ENCODE measurements at regions not wholly inside any gene's neighbourhood (a gene's known extent, or its start where the extent isn't known, plus 50 kb on each side); places are given as distances from the start of the nearest gene placed in this dataset.

- TF ChIP-seq, protein P1, sequence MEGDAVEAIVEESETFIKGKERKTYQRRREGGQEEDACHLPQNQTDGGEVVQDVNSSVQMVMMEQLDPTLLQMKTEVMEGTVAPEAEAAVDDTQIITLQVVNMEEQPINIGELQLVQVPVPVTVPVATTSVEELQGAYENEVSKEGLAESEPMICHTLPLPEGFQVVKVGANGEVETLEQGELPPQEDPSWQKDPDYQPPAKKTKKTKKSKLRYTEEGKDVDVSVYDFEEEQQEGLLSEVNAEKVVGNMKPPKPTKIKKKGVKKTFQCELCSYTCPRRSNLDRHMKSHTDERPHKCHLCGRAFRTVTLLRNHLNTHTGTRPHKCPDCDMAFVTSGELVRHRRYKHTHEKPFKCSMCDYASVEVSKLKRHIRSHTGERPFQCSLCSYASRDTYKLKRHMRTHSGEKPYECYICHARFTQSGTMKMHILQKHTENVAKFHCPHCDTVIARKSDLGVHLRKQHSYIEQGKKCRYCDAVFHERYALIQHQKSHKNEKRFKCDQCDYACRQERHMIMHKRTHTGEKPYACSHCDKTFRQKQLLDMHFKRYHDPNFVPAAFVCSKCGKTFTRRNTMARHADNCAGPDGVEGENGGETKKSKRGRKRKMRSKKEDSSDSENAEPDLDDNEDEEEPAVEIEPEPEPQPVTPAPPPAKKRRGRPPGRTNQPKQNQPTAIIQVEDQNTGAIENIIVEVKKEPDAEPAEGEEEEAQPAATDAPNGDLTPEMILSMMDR (IDR thresholded peaks at IDR 0.05): no peak
- TF ChIP-seq POLR2AphosphoS5 (IDR thresholded peaks at IDR 0.05; ENCODE audit: low read depth, low read length) (no peak), RFX5 (IDR thresholded peaks at IDR 0.05; ENCODE audit: low read length) (no peak), EZH2phosphoT487 (IDR thresholded peaks at IDR 0.05; ENCODE audit: borderline replicate concordance, low read depth) (no peak), TAF1 (IDR thresholded peaks at IDR 0.05; ENCODE audit: borderline replicate concordance, low read depth, low read length) (no peak), TCF12 (IDR thresholded peaks at IDR 0.05) (no peak), SIN3A (IDR thresholded peaks at IDR 0.05; ENCODE audit: borderline replicate concordance, low read depth, low read length) (no peak), MAX (IDR thresholded peaks at IDR 0.05; ENCODE audit: low read depth) (no peak), GATA2 (CRISPR knock-in tag; IDR thresholded peaks at IDR 0.05) (no peak), SMC3 (IDR thresholded peaks at IDR 0.05; ENCODE audit: low read depth, low read length) (no peak)
Measured at GRCh38 chr2:236877972-236878371, 207.7 kb upstream of the COPS8 start.
